PFSK-1 (cell line): ENCODE measurements at regions not wholly inside any gene's neighbourhood (a gene's known extent, or its start where the extent isn't known, plus 50 kb on each side); places are given as distances from the start of the nearest gene placed in this dataset.

Source experiments
- FOXP2 ChIP-seq: optimal IDR thresholded peaks from 2 replicates; pipeline ENCODE3; 2011; ENCODE audit warnings: borderline replicate concordance, control low read depth, inconsistent platforms; ENCODE audit not compliant: insufficient read depth; ENCODE audit errors: extremely low read length, extremely low read depth
- POLR2AphosphoS5 ChIP-seq: IDR thresholded peaks from 2 replicates; pipeline ENCODE4 v1.6.1; 2012; ENCODE audit warnings: low read depth, mild to moderate bottlenecking, control low read depth, low read length, moderate library complexity
- REST ChIP-seq, 2 experiments: IDR thresholded peaks; 2 replicates each; pipeline versions ENCODE4 v1.6.1 to v1.8.0; 2011 to 2012; ENCODE audit warnings: low read depth in 2 of 2, low read length in 2 of 2, control low read depth in 1 of 2, inconsistent platforms in 1 of 2, mild to moderate bottlenecking in 1 of 2, moderate library complexity in 1 of 2; ENCODE audit not compliant: insufficient read depth in 1 of 2
- SIN3A ChIP-seq: IDR thresholded peaks from 2 replicates; pipeline ENCODE4 v1.6.1; 2012; ENCODE audit warnings: mild to moderate bottlenecking, low read length, moderate library complexity, borderline replicate concordance; ENCODE audit not compliant: insufficient read depth
- TAF1 ChIP-seq: IDR thresholded peaks from 2 replicates; pipeline ENCODE4 v1.6.1; 2012; ENCODE audit warnings: low read length, control low read depth, borderline replicate concordance; ENCODE audit not compliant: insufficient read depth

DNA sequence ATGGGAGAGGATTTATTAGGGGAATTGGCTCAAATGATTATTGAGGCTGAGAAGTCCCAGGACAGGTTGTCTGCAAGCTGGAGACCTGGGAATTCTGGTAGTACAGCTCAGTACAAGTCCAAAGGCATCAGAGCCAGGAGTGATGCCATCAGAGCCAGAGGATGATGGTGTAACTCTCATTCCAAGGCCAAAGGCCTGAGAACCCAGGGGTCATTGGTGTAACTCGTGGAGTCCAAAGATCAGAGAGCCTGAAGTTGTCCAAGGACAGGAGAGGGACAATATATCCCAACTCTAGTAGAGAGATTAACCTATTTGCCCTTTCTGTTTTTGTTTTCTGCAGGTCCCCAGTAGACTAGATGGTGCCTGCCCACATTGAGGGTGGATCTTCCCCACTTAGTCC is 134.3 kb downstream of the MAP3K21 start:
- TF ChIP-seq TAF1 = no peak
- no peak for TF ChIP-seq POLR2AphosphoS5
- TF ChIP-seq REST (IDR thresholded peaks at IDR 0.05; ENCODE audit: insufficient read depth in 1 of 2, low read depth in 2 of 2, low read length in 2 of 2) = no peak
- TF ChIP-seq FOXP2 = no peak
- TF ChIP-seq SIN3A = no peak

- TF ChIP-seq TAF1 = no peak
- no peak for TF ChIP-seq REST (IDR thresholded peaks at IDR 0.05; ENCODE audit: insufficient read depth in 1 of 2, low read depth in 2 of 2, low read length in 2 of 2)
- no peak for TF ChIP-seq FOXP2
- TF ChIP-seq SIN3A = no peak
- TF ChIP-seq POLR2AphosphoS5 = no peak
These were observed 135.8 kb downstream of the MAP3K21 start for GRCh38 chr1:233463333-233463732.

GRCh38 chr1:233465745-233466343 is 138.3 kb downstream of the MAP3K21 start:
- TF ChIP-seq POLR2AphosphoS5 (no peak), REST (IDR thresholded peaks at IDR 0.05; ENCODE audit: insufficient read depth in 1 of 2, low read depth in 2 of 2, low read length in 2 of 2) (no peak), TAF1 (no peak), SIN3A (no peak), FOXP2 (no peak)

DNA sequence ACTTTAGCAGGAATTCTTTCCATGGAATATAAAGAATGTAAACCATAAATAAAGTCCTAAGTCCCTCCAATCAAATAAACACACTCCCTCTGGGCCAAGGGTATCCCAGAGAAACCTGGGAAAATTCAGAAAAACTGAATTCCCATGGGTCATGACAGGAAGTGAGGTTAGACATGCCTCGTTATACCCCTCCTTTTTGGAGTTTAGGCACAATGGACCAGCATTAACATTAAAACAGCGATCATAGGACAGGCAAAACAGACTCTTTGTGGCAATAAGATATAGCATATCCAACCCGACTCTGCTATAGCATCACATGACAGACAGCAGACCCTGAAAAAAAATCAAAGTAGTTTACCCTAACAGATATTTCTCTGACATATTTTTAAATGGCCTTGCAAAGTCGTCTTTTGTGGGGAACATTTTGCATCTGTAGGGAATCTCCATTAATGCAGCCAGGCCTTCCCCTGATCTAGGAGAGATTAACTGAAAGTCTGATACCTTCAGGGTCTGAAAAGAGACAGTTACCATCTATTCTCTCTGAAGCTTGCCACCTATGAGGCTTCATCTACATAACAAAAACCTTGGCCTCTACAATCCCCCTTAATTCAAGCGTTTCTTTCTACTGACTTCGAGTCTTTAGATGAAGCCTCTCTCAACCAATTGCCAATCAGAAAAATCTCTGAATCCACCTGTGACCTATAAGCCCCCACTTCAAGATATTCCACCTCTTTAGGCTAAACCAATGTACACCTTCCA is 143.0 kb upstream of the KCNK1 start:
- no peak for TF ChIP-seq FOXP2
- no peak for TF ChIP-seq SIN3A
- no peak for TF ChIP-seq POLR2AphosphoS5
- no peak for TF ChIP-seq REST (IDR thresholded peaks at IDR 0.05; ENCODE audit: insufficient read depth in 1 of 2, low read depth in 2 of 2, low read length in 2 of 2)
- no peak for TF ChIP-seq TAF1
